ENCODE measurements at regions not wholly inside any gene's neighbourhood (a gene's known extent, or its start where the extent isn't known, plus 50 kb on each side); places are given as distances from the start of the nearest gene placed in this dataset.

- DNase-seq (ENCODE audit: low read depth in 2 of 2): no peak
Observed at GRCh38 chr12:65623507-65623906, 200.8 kb upstream of the HMGA2 start.

DNA sequence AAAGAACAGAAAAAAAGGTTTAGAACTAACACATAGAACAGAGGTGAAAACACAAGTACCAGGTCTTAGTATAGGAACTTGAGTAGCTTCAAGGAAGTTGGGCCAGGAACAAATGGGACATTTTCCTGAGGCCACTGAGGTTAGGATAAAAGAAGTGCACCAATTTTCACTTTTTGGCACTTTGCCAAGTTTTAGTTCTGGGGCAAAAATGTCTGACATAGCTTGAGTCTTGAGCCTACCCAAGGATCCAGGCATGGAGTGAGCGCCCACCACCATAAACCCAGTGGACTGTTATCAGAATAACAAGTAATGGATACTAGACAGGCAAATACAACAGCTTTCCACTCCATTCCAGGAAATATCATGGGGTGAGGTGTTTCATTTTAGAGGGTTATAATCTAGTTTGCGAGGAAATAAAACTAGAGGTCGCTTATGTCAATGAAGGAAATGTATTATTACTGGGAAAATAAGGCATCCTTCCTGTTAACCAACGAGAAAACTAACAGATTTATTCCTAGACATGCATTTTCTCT is 199.7 kb upstream of the HMGA2 start:
- no peak for DNase-seq (ENCODE audit: low read depth in 2 of 2)

DNA sequence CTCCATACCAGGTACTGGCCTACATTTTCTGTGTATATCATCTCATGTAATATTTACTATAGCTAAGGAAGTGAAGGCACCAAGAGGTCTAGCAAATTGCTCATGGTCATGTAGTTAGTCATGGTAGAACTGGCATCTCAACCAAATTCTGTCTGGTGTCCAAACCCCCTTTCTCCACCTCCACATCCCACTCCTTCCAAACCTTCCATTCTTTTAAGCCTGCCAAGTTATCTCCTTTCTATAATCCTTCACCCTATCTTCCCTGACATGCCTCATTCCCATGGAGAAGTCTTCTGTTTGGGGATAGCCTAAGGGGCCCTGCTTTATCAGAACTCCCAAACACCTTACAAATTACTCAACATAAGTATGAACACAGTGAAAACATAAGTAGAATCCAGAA is 196.2 kb upstream of the HMGA2 start:
- DNase-seq (ENCODE audit: low read depth in 2 of 2): no peak

- no peak for DNase-seq (ENCODE audit: low read depth in 2 of 2)
Observed at GRCh38 chr12:65630555-65630954, 193.7 kb upstream of the HMGA2 start.

DNA sequence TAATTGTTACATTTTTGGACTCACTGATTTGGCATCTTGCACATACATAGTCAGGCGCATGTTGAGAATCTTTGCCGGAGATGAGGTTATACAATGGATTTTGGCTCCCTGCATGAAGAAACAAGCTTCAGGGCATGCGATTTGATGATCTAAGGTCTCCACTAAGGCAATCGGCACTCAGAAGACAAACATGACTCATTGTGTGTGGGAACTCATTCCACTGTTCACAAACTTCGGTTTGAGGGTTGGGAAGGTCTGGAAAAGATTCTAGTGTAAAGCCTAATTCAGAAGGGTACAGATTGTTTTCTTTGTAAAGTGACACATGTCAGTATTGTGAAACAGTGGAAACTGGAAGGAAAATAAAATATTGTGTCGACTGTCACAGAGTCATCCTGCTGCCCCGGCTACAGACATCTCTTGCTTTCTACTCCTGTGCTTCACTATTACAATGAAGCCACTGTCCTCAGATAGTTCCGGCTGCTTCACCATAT is 192.6 kb upstream of the HMGA2 start:
- DNase-seq (ENCODE audit: low read depth in 2 of 2): no peak

DNA sequence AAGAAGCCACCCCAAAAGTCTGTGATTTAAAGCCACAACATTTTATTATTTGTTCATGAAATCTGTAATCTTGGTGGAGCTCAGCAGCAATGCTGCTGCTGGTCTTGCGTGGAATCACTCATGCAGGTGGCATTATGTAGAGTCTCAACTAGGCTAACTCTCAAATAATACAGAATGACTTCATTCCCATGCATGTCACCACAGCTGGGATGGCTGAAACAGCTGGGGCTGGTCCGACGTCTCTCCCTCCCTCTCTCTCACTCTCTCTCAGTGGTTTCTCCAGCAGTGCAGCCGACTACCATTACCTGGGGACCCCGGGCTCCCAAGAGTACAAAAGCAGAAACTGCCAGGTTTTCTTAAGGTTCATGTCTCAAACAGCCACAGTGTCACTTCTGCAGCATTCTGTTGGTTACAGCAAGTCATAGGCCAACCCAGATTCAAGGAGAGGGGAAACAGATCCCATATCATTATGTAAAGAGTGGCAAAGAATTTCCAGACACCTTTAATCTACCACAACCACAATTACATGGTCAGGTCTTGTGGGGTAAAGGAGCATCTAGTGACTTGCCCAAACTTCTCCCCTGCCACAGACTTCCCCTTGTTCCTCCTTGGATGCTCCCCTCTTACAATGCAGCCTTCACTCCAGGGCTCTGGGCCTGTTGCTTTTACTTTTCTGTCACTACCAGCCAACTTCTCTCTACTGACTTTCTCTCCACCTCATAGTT is 192.0 kb upstream of the HMGA2 start:
- no peak for DNase-seq (ENCODE audit: low read depth in 2 of 2)

DNA sequence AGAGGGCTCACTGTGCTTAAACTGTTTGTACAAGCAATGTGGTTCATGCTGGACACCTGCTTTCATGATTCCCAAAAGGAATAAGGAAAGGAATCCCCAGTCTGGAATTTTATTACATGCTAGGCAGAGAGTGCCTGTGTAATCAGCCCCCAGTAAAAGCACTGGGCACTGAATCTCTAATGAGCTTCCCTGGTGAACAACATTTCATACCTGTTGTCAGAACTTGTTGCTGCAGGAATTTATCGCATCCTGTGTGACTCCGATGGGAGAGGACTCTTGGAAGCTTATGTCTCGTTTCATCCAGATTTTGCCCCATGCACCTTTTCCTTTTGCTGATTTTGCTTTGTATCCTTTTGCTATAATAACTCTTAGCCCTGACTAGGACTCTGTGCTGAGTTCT is 190.2 kb upstream of the HMGA2 start:
- DNase-seq (ENCODE audit: low read depth in 2 of 2): no peak

- no peak for DNase-seq (ENCODE audit: low read depth in 2 of 2)
Observed at GRCh38 chr12:65634626-65635331, 189.5 kb upstream of the HMGA2 start.

DNA sequence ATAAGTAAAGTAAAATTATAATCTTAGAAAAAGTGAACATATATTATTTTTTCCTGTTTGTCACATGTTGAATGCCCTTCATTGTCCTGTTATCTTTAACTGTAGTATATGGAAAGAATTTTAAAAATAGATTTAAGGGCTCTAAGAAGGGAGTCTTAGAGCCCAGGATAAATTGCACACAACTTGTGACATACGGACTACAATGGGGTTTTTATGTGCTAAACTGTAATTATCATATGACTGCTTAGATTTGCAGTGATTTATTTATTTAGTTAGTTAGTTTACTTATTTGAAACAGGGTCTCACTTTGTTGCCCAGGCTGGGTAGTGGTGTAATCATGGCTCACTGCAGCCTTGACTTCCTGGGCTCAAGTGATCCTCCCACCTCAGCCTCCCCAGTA is 187.8 kb upstream of the HMGA2 start:
- no peak for DNase-seq (ENCODE audit: low read depth in 2 of 2)

DNA sequence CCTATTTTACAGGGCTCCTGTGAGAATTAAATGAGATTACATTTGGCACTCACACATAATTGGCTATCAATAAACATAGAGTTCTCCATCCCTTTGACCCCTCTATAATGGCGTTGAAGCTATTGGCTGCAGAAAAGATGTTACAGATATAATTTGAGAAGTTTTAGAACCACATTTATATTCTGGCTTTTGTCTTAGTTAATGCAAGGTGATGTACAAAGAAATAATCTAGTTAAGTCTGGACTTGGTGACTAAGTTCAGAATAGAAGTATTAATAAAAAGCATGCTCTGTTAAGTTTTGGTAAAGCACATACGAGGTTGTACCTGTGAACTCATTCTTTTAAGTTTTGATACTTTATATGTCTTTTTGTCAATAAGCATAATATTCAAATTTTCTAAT is 187.1 kb upstream of the HMGA2 start:
- DNase-seq (ENCODE audit: low read depth in 2 of 2): no peak

DNA sequence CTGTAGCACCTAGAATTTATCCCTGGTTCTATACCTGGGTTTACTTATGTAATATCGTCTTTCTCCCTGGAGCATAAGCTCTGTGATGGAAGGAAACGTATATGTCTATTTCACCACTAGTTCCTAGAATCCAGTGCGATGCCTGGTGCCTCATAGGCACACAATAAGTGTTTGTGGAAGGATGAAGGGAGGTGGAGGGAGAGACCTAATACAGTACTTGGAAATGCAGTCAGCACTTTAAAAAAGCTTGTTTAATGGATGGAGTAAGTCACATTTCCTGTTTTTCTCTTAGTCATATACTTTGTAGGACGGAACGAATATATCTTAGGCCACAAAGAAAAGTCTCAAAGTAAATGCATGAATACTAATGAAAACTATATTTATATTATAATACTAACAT is 186.5 kb upstream of the HMGA2 start:
- DNase-seq (ENCODE audit: low read depth in 2 of 2): no peak

GRCh38 chr12:65638324-65638723 is 186.0 kb upstream of the HMGA2 start:
- no peak for DNase-seq (ENCODE audit: low read depth in 2 of 2)

- DNase-seq (ENCODE audit: low read depth in 2 of 2): no peak
Observed at GRCh38 chr12:65640489-65640901, 183.8 kb upstream of the HMGA2 start.

DNA sequence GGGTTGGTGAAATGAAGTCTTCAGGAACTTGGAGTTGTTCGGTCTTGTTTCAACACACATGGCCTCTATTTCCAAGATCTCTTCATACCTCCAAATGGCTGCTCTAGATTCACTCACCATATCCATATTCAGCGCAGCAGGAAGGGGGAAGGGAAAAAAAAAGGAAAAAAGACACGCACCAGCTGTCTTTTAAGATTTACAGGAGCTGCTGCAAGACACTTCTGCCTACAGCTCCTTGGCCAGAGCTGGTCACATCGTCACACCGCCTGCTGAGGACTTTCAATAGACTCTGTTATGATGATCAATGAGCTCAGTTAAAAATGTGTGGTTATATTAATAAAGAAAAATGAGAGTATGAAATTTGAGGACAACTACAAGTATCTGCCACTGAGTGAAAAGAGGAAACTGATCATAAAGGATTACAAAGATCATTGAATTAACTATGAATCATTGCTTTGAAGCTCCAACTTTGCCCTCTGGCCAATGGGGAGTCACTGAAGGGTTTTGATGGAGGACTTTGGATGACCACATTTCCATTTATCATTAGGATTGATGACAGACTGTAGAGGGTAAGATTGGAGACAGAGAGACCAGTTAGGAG is 182.1 kb upstream of the HMGA2 start:
- DNase-seq (ENCODE audit: low read depth in 2 of 2): no peak

DNA sequence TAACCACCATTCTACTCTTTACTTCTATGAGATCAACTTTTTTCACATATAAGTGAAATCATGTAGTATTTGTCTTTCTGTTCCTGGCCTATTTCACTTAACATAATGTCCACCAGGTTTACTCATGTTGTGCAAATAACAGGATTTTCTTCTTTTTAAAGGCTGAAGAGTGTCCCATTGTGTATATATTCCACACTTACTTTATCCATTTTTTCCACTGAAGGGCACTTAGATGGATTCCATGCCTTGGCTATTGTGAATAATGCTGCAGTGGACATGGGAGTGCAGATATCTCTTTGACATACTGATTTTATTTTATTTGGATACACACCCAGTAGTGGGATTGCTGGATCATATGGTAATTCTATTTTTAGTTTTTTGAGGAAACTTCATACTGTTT is 181.1 kb upstream of the HMGA2 start:
- DNase-seq (ENCODE audit: low read depth in 2 of 2): no peak

DNA sequence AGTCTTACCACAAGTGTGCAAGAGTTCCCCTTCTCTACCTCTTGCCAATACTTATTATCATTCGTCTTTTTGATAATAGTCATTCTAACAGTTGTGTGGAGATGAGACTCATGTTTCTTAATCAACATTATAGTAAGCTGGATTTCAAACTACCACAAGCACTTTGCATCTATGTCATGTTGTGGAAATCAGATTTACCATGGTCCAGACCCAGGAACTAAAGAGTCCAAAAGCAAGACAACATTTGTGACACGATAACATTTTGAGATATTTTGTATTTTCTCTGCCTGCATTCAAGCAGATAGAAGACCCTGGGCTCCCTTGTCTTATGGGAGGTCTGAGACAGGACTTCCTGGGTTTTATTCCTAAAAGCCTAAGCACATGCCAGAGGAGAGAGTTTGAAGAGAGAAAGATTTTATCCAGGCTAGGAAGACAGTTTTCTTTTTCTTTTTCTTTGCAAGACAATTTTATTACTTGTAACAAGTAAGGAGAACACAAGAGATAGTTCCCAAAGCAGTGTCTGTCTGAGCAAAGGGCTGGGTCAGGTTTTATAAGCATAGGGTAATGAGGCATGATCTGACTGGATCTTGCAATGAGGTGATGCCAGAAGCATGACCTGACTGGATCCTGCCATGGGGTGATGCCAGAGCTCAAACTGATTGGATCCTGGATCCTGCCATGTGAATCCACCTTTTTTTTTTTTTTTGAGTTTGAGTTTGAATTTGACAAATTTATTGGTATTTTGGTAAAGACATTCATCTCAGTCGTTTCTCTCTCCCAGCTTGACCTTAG is 180.5 kb upstream of the HMGA2 start:
- no peak for DNase-seq (ENCODE audit: low read depth in 2 of 2)

- DNase-seq (ENCODE audit: low read depth in 2 of 2): no peak
Observed at GRCh38 chr12:65646127-65646643, 178.1 kb upstream of the HMGA2 start.

- no peak for DNase-seq (ENCODE audit: low read depth in 2 of 2)
Observed at GRCh38 chr12:65647074-65647473, 177.2 kb upstream of the HMGA2 start.

DNA sequence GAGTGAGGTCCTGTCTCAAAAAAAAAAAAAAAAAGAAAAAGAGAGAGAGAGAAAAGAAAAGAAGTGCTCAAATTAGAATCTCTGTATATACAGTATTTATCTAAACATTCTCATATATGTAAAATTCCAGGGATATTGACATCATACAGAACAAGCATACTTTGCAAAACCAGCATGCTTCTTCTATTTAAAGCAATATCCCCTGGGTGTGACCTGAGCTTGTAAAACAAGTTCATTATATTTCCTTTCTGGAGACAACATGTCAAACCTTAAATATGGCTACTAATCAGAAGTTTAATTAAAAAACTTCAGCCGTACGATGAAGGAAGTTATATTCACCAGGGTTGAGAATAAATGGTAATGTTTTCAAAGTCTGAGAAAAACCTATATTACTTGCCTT is 175.8 kb upstream of the HMGA2 start:
- no peak for DNase-seq (ENCODE audit: low read depth in 2 of 2)

GRCh38 chr12:65649126-65649525 is 175.2 kb upstream of the HMGA2 start:
- no peak for DNase-seq (ENCODE audit: low read depth in 2 of 2)

DNA sequence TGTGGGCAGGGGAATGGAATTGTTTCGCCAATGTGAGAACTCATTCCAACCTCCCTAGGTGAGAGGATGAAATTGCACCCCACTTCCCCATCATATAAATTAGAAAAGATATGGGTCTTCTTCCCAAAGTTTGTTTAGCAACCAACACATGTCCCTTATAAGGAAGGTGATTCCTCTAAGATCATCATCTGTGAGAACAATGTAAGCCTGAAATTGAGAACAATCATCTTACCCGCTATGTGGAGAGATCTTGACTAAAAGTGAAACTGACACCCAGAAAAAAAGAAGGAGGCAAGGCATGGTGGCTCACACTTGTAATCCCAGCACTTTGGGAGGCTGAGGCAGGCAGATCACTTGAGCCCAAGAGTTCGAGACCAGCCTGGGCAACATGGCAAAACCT is 173.2 kb upstream of the HMGA2 start:
- DNase-seq (ENCODE audit: low read depth in 2 of 2): no peak

DNA sequence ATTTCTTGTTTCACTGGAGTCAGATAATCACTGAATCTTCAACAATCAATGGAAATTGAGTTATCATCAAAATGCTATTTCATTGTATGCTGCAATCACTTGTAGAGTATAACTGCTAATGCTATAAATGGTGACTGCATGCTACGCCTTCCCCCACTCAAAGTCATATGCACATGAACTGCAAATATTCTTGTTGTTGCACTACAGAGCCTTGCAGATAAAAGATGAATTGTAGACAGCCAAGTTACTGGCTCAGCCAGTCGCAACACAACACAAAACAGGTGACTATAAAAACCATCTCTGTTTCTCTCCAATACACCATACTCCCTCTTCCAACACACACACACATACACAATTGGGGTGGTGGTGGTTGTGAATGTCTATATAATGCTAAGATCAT is 171.0 kb upstream of the HMGA2 start:
- no peak for DNase-seq (ENCODE audit: low read depth in 2 of 2)
